ENCODE measurements at regions not wholly inside any gene's neighbourhood (a gene's known extent, or its start where the extent isn't known, plus 50 kb on each side); places are given as distances from the start of the nearest gene placed in this dataset.

DNA sequence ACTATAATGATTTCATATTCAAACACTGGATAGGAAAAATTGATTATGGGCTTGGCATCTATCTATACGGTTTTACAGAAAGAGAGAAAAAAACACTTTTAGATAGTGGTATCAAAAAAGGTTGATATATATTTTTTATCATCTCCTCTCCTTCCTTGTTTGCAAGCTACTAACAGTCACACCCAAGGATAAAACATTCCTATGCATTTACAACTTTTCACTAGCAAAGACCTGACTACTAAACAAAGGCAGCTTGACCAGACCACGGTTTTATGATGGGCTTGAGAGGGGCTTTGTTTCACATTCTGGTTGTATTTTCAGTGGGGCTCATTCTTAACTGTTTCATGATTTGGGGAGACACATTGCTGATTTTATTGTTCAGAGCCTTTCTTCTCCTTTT lies 477.6 kb upstream of the CITED2 start:
- no peak for TF ChIP-seq CTCF (IDR thresholded peaks at IDR 0.05)
- no peak for TF ChIP-seq POLR2A (IDR thresholded peaks at IDR 0.05)
